ENCODE measurements at regions not wholly inside any gene's neighbourhood (a gene's known extent, or its start where the extent isn't known, plus 50 kb on each side); places are given as distances from the start of the nearest gene placed in this dataset.
"Not testable (repeated sequence)": the region's sequence is repeated elsewhere in the genome, so short reads cannot be mapped to it uniquely, and the experiment has no call there.

DNA sequence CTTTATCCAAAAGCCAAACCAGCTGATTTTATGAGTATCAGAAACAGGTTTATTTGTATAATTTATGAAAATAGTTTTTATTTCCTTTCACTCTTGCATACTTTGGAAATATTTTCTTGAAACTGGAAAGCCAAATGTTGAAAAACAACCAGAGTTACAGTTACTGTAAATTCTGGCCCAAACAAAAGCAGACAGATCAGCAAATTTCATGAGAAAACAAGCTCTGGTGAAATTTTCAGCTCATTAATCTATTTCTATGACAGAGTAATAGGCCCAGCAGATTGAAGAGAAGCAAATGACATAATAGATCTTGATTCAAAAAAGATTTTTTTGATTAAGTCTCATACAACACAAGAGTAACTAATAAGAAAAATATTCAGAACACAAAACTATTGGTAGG is 182.7 kb downstream of the ENC1 start:
- DNase-seq = no peak

GRCh38 chr5:74454263-74455030 is 186.1 kb downstream of the ENC1 start:
- no peak for DNase-seq

DNA sequence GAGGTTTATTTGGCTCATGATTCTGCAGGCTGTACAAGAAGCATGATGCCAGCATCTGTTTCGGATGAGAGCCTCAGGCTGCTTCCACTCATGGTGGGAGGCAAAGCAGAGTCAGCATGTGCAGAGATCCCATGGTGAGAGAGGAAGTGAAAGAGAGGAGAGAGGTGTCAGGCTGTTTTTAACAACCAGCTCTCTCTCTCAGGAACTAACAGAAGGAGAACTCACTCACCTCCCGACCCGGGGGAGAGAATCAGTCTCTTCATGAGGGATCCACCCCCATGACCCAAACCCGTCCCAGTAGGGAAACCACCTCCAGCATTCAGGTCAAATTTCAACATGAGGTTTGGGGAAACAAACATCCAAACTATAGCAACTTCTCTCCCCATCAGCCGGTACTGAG is 187.7 kb downstream of the ENC1 start:
- no peak for DNase-seq

- no peak for DNase-seq
Measured at GRCh38 chr5:74450095-74450494, 190.4 kb downstream of the ENC1 start.

DNA sequence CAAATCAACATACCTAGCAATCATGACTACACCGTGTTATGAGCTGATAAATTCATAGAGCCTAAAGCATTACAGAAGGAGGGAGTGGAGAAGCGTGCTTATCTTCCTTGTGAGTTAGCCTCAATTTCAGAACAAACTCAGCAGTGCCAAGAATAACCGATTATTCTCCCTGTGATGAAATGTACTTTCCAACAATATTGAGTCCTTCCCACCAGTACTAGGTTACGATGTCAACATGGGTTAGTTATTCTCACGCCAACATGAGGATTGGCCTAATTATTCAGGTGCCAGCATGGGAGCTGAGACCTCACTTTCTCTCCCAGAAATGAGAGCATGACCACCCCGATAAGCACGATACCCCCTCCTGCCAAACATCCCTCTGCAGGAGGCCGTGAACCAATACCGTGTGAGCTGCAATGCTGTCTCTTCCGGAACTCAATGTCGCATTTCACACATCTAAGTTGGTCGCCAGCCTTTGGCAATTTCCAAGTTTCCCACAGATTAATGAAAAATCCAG is 193.7 kb downstream of the ENC1 start:
- peak; percentile 32 for DNase-seq

GRCh38 chr5:74442466-74442865 is 198.1 kb downstream of the ENC1 start:
- DNase-seq = no peak

- no peak for DNase-seq
Measured at GRCh38 chr5:74441616-74442015, 198.9 kb downstream of the ENC1 start.

GRCh38 chr5:74440341-74440740 is 200.2 kb downstream of the ENC1 start:
- no peak for DNase-seq

GRCh38 chr5:74437870-74438269 is 202.7 kb downstream of the ENC1 start:
- DNase-seq = not testable (repeated sequence)

- DNase-seq = no peak
Measured at GRCh38 chr5:74433896-74434829, 206.4 kb downstream of the ENC1 start.

- DNase-seq = no peak
Measured at GRCh38 chr5:74433255-74433895, 207.2 kb downstream of the ENC1 start.

DNA sequence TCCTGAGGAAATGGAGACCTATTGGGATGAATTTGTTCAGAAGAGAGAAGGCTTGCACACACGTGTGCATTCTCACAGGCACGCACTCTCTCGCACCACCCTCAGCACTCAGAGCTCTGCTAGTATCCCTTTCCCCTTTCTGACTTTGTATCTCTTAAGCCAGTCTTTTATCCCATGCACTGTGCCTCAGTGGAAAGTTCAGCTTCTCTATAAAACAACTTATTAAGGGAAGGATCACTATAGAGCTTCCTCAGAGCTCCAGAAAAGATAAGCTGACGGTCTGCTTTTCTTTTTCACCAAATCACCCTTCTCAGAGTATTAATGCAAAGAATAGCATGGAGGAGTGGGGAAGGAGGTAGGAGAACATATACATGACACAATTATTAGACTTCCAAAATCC is 207.8 kb downstream of the ENC1 start:
- DNase-seq = no peak

GRCh38 chr5:74432216-74432615 is 208.3 kb downstream of the ENC1 start:
- no peak for DNase-seq

DNA sequence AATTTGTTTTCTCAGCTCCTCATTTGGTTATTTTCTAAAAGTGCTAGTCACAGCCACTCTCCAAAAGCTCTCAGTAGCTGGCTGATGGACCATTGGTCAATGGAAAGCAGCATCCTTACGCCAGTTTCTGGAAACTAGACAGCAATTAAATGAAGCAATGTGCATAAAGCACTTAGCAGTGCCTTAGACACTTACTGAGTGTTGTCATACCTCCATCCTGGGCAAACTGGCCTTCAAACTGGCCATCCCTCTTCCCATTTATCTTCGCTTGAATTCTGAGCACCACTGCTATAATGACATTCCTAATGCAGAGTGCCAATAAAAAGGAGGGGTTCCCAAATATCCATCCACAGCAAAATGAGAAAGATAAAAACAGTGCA is 209.2 kb downstream of the ENC1 start:
- no peak for DNase-seq

DNA sequence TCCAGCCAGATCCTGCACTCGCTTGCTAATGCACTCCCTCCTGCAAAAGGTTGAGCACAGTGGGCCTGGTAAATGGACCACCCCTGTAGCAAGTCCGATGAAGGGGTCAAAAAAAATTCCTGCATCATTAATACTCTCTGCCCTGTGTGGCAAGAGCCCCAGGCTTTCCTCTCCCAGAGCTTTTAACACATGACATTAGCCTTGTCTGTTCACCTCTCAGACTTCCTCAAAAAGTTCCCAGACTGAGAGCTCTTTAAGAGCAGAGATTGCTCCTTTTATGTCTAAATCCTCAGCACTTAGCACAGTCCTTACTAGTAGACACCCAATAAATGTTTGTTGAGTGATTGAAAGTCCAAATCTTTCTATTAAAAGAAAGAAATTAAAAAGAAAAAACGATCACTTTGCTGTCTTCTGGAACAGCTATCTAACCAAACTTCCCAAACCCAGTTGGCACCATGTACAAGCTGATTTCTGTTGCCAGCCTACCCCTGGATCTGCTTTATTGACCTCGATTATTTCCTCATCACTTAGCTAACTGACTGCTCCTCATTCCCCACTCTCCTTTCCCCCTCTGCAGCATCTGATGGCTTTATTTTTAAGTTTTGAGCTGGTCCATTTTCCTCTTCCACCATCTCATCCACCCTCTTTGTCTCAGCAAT is 209.8 kb downstream of the ENC1 start:
- no peak for DNase-seq

DNA sequence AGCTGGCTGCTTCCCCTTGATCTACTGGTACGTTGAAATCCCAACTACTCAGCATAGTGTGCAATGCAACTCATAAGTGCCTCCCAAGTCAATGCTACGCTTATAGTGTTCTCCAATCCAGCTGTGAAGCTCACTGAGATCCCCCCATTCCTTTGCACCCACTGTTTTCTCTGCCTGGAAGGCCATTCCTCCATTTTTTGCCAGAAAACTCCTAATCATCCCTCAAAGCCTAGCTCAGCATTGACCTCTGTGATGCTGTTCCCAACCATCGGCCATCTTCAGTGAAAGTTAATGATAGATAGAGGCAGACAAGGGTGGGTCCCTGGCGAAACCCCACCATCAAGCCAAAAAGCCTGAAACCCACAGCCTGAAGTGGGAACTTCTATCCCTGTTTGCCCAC is 211.0 kb downstream of the ENC1 start:
- no peak for DNase-seq

- DNase-seq = no peak
Measured at GRCh38 chr5:74428876-74429275, 211.7 kb downstream of the ENC1 start.

GRCh38 chr5:74428275-74428674 is 212.3 kb downstream of the ENC1 start:
- no peak for DNase-seq

DNA sequence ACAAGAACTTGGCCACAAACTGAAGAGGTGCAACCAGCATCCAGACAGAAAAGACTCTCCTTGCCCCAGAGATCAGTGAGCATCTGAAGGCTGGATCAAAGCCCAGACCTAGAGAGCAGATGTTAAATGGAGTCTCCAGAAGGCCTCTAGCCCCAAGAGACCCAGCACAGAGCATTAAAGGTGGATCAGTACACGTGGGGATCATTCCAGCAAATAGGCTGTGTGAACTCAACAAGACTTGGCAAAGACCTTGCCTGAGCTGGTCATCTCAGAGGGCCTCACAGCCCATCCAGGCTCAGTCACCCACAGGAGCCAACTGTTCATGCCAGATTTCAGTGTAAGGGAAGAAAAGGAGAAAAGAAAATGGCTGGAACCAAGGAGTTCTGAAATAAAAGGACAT is 214.0 kb downstream of the ENC1 start:
- no peak for DNase-seq

GRCh38 chr5:74424162-74424868 is 216.2 kb downstream of the ENC1 start:
- DNase-seq = no peak

DNA sequence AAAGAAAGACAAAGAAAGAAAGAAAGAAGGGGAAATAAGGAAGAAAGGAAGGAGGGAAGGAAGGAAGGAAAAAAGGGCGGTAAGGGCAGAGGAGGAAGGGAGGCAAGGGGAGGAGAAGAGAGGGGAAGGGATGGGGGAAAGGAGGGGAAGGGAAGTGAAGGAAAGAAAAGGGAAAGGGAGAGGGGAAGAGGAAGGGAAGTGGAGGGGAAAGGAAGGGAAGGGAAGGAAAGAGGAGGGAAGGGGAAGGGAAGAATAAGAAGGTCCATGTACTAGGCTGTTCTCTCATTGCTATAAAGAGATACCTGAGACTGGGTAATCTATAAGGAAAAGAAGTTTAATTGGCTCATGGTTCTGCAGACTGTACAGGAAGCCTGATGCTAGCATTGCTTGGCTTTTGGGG is 217.1 kb downstream of the ENC1 start:
- DNase-seq = no peak

DNA sequence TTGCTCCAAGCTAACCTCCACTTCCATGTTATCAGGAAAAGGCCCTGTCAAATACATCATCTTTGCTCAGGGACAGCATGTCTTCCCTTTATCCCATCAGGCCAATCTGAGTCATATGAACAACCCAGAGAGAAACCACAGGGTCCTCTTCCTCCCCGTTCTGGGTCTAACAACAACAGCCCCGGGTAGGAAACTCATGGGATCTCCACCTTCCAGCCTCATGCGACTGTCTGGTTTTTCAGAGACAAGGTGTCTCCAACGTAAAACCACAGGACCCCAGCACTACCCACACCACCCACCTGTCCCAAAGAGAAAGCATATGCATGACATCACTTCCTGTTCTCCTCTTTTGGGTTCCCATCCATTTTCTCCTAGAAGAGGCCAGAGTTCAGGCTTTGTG is 217.9 kb downstream of the ENC1 start:
- no peak for DNase-seq
